BJ (cell line): ENCODE measurements at regions not wholly inside any gene's neighbourhood (a gene's known extent, or its start where the extent isn't known, plus 50 kb on each side); places are given as distances from the start of the nearest gene placed in this dataset.

Experiments used
- CTCF ChIA-PET: fragments of 350-600 bp; formaldehyde crosslinking; extraction: SDS; loops from one replicate; lab custom pipeline; 2021; ENCODE audit warnings: antibody characterized with exemption, inconsistent platforms; lab: Yijun Ruan, JAX
- POLR2A ChIA-PET: fragments of 300-600 bp; sonication (Branson Sonifier 250); formaldehyde crosslinking; extraction: SDS; loops from one replicate; lab custom pipeline; 2021; ENCODE audit warnings: antibody characterized with exemption; lab: Charles Lee
- DNase-seq: peaks from one replicate; pipeline ENCODE4 v3.0.0-alpha.2; 2011; ENCODE audit warnings: low read depth
- H3K27me3 ChIP-seq: 2 replicates; pipeline ENCODE4 v1.6.0; 2011; ENCODE audit warnings: low read length; ENCODE audit not compliant: control insufficient read depth, insufficient read depth
- H3K36me3 ChIP-seq: 2 replicates; pipeline ENCODE4 v1.5.1; 2011; ENCODE audit warnings: low read length; ENCODE audit not compliant: control insufficient read depth, insufficient read depth
- H3K4me3 ChIP-seq: 2 replicates; pipeline ENCODE4 v1.5.1; 2011; ENCODE audit warnings: low read depth, mild to moderate bottlenecking, control low read depth, low read length
- CTCF ChIP-seq: IDR thresholded peaks from 2 replicates; pipeline ENCODE4 v1.5.1; 2011; ENCODE audit warnings: low read depth, mild to moderate bottlenecking, control low read depth, inconsistent platforms, low read length, moderate library complexity; ENCODE audit not compliant: insufficient read depth

- H3K4me3 ChIP-seq, result no peak overlapping the region
- ChIA-PET CTCF (interaction anchor here (2.0 kb wide), 1 partner anchor 74 kb away, joined by 7 read pairs; no protein-coding TSS in a partner anchor), POLR2A (no interaction called here)
- H3K27me3 ChIP-seq, result no peaks in the 10 kb centered on the region
- H3K36me3 ChIP-seq, result no peaks in the 10 kb centered on the region
- no peak for DNase-seq
- no peak for TF ChIP-seq CTCF
Measured at GRCh38 chr4:121266982-121267381, 102.9 kb upstream of the TNIP3 start.

GRCh38 chr4:121256887-121257466 lies 92.9 kb upstream of the TNIP3 start:
- no peaks in the 10 kb centered on the region for H3K36me3 ChIP-seq
- POLR2A ChIA-PET, result no interaction called here
- H3K4me3 ChIP-seq, result no peak overlapping the region
- CTCF ChIA-PET, result interaction anchor here (0.6 to 11.7 kb wide), 2 partner anchors 36 to 67 kb away, joined by 3 to 182 read pairs; no protein-coding TSS in a partner anchor
- TF ChIP-seq CTCF, result no peak
- no peak for DNase-seq
- no peaks in the 10 kb centered on the region for H3K27me3 ChIP-seq

GRCh38 chr4:121255986-121256750 lies 92.0 kb upstream of the TNIP3 start:
- CTCF ChIA-PET, result interaction anchor here (3.2 to 11.7 kb wide), 2 partner anchors 13 to 66 kb away, joined by 10 to 182 read pairs; no protein-coding TSS in a partner anchor
- POLR2A ChIA-PET, result no interaction called here
- no peak overlapping the region for H3K4me3 ChIP-seq
- H3K36me3 ChIP-seq, result no peaks in the 10 kb centered on the region
- H3K27me3 ChIP-seq, result no peaks in the 10 kb centered on the region
- TF ChIP-seq CTCF, result no peak
- DNase-seq, result peak; percentile 78

GRCh38 chr4:121253961-121254360 lies 89.8 kb upstream of the TNIP3 start:
- TF ChIP-seq CTCF, result no peak
- DNase-seq, result no peak
- no peaks in the 10 kb centered on the region for H3K36me3 ChIP-seq
- CTCF ChIA-PET, result interaction anchor here (1.0 to 11.7 kb wide), 6 partner anchors 10 to 64 kb away, joined by 3 to 182 read pairs (median 8); no protein-coding TSS in a partner anchor
- no peaks in the 10 kb centered on the region for H3K27me3 ChIP-seq
- H3K4me3 ChIP-seq, result no peak overlapping the region
- POLR2A ChIA-PET, result no interaction called here

- ChIA-PET POLR2A (no interaction called here), CTCF (interaction anchor here (0.9 to 11.7 kb wide), 8 partner anchors 9 to 69 kb away, joined by 3 to 182 read pairs (median 6); no protein-coding TSS in a partner anchor)
- TF ChIP-seq CTCF, result peak; percentile 81
Measured at GRCh38 chr4:121252224-121252806, 88.2 kb upstream of the TNIP3 start.

More at GRCh38 chr4:121252224-121252806, 88.2 kb upstream of the TNIP3 start:
- Histone ChIP-seq H3K36me3 (no peaks in the 10 kb centered on the region), H3K27me3 (no peaks in the 10 kb centered on the region), H3K4me3 (no peak overlapping the region)
- DNase-seq, result no peak
